ENCODE measurements at regions not wholly inside any gene's neighbourhood (a gene's known extent, or its start where the extent isn't known, plus 50 kb on each side); places are given as distances from the start of the nearest gene placed in this dataset.

DNA sequence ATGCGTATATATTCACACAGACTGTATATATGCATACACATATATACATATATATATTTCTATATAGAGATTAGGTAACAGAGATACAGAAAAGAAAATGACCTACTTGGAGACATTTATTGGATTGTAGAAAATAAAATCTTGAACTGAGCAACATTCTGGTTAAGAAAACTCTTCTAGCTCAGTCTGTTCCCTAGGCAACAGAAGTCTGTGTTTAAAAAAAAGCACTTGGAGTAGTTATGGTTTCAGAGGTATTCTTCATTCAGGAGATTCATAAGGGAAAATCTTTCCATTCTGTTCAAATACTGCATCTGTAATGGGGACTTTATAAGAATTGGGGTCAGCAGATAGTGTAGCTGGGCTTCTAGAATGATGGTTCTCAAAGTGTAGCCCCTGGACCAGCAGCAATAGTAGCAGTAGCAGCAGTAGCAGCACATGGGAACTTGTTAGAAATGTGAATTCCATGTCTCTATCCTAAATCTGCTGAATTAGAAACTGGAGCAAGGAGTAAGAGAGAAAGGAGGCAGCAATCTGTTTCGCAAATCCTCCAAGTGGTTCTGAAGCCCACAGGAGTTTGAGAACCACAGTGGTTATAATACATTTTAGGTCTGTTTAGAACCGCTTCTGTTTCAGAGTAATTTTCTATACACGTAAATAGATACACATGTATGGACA, 112.8 kb upstream of the TMEM108 start:
- H3K27ac Mint-ChIP-seq: no peak overlapping the region
- no peak for DNase-seq
- H3K27me3 Mint-ChIP-seq (ENCODE audit: low read depth, poor library complexity): peaks cover 6% of the 10 kb centered on the region
- H3K36me3 Mint-ChIP-seq (ENCODE audit: low read depth): no peaks in the 10 kb centered on the region
- no peaks in the 10 kb centered on the region for H3K9me3 Mint-ChIP-seq
- H3K4me3 Mint-ChIP-seq: no peak overlapping the region
- TF ChIP-seq, protein P1, sequence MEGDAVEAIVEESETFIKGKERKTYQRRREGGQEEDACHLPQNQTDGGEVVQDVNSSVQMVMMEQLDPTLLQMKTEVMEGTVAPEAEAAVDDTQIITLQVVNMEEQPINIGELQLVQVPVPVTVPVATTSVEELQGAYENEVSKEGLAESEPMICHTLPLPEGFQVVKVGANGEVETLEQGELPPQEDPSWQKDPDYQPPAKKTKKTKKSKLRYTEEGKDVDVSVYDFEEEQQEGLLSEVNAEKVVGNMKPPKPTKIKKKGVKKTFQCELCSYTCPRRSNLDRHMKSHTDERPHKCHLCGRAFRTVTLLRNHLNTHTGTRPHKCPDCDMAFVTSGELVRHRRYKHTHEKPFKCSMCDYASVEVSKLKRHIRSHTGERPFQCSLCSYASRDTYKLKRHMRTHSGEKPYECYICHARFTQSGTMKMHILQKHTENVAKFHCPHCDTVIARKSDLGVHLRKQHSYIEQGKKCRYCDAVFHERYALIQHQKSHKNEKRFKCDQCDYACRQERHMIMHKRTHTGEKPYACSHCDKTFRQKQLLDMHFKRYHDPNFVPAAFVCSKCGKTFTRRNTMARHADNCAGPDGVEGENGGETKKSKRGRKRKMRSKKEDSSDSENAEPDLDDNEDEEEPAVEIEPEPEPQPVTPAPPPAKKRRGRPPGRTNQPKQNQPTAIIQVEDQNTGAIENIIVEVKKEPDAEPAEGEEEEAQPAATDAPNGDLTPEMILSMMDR (IDR thresholded peaks at IDR 0.05): no peak
- H3K4me1 Mint-ChIP-seq: no peaks in the 10 kb centered on the region

DNA sequence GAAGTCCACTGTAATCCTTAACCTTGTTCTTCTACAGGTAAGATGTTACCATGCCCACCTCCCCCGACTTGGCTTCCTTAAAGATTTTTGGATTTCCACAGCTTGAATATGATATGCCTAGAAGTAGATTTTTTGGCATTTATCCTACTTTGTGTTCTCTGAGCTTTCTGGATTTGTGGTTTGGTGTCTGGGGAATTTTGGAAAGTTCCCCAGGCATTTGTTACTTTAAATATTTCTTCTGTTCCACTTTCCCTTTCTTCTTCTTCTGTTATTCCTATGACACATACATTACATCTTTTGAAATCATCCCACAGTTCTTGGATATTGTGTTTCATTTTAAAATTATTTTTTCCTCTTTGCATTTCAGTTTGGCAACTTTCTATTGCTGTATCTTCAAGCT, 122.1 kb upstream of the TMEM108 start:
- TF ChIP-seq, protein P1 (IDR thresholded peaks at IDR 0.05): no peak
- no peak for DNase-seq
- Mint-ChIP-seq H3K27ac (no peak overlapping the region), H3K27me3 (ENCODE audit: low read depth, poor library complexity) (peaks cover 5% of the 10 kb centered on the region), H3K4me1 (peaks cover 7% of the 10 kb centered on the region), H3K9me3 (peaks cover 14% of the 10 kb centered on the region), H3K36me3 (ENCODE audit: low read depth) (no peaks in the 10 kb centered on the region), H3K4me3 (no peak overlapping the region)

DNA sequence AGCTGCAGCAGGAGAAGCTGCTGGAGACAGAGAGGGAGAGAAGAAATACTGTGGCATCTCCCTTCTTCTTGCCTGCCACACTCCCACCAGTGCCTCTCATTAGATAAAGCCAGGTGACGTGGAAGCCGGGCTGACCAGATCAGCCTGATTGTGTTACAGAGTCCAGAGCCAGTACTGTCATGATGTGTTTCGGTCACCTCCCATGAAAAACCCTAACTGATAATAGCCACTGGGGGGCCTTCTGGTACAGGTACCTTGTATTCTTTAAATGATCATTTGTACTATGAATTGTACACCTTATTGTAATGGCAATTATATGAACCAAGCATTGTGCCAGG, 125.8 kb upstream of the TMEM108 start:
- Mint-ChIP-seq H3K36me3 (ENCODE audit: low read depth) (no peaks in the 10 kb centered on the region), H3K4me1 (peaks cover 10% of the 10 kb centered on the region), H3K27ac (no peak overlapping the region), H3K4me3 (no peak overlapping the region), H3K27me3 (ENCODE audit: low read depth, poor library complexity) (peaks cover 3% of the 10 kb centered on the region), H3K9me3 (peaks cover 14% of the 10 kb centered on the region)
- TF ChIP-seq, protein P1 (IDR thresholded peaks at IDR 0.05): no peak
- no peak for DNase-seq

DNA sequence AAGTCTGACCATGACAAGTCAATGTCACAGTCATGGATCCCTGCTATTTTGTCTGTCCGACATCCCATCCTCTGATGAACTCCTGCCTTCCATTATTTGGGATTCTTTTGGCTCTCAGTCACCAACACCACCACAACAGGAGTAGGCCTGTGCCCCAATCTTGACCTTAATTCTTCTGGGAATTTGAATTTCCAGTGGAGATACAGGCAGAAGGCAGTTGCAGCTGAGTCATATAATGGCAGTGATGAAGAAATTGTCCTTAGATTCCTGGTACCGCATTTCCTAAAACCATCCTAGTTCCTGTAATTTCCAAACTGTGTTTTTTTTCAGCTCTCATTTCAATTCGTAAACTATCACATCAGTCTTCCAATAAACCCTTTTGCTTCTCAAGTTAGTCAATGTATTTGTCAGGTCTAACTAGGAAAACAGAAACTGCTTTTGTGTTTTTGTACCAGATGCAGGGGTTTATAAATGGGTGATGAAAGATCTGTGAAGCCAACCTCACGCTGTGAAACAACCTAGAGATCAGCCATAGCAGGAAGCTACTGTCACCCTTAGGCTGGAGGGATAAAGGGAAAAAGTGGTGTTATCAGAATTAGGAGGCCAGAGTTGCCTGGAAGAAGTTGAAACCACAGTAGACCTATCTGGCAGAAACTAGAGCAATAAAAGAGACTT, 126.3 kb upstream of the TMEM108 start:
- no peak for DNase-seq
- Mint-ChIP-seq H3K36me3 (ENCODE audit: low read depth) (no peaks in the 10 kb centered on the region), H3K4me1 (peaks cover 10% of the 10 kb centered on the region)

DNA sequence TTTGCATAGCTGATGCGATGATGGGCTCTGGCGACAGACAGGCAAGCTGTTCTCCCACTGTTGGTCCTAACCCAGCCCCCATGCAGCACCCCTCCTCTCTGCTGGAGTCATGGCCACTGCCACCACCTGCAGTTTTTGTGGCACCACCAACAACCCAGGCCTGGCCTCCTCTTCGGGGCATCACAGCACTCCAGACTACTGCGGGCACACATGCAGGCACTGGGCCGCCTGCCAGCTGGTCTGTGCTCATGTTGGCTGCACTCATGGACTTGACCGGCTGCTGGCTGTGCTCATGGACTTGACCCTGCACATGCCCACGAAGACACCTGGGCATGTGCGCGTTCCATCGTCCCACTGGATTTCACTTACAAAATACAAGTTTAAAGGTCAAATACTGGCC, 130.9 kb upstream of the TMEM108 start:
- Mint-ChIP-seq H3K4me3 (no peak overlapping the region), H3K27ac (no peak overlapping the region), H3K9me3 (no peaks in the 10 kb centered on the region), H3K27me3 (ENCODE audit: low read depth, poor library complexity) (peaks cover 5% of the 10 kb centered on the region), H3K36me3 (ENCODE audit: low read depth) (no peaks in the 10 kb centered on the region), H3K4me1 (peaks cover 10% of the 10 kb centered on the region)
- TF ChIP-seq, protein P1 (IDR thresholded peaks at IDR 0.05): no peak
- no peak for DNase-seq

More for the DNA sequence above, 126.3 kb upstream of the TMEM108 start:
- H3K9me3 Mint-ChIP-seq: peaks cover 14% of the 10 kb centered on the region
- H3K4me3 Mint-ChIP-seq: no peak overlapping the region
- H3K27ac Mint-ChIP-seq: no peak overlapping the region
- peaks cover 3% of the 10 kb centered on the region for H3K27me3 Mint-ChIP-seq (ENCODE audit: low read depth, poor library complexity)
- TF ChIP-seq, protein P1 (IDR thresholded peaks at IDR 0.05): no peak

DNA sequence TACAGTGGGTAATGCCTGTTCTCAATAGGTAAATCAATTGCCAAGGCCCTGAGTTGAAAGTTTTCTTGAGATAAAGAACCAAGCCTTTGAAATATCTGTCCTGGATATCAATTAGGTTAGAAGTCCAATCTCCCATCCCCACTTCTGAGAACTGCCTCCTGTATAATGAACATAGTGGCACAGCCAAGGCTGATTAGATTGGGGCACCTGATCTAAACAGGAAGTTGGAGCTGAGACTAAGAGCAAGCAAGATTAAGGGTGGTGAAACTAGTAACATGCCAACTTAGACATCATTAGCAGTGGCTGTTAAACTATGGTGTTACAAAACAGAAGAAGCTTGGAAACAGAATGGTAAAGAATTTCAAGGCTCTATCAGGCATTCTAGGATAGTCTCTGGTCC, 137.7 kb upstream of the TMEM108 start:
- no peak overlapping the region for H3K4me3 Mint-ChIP-seq
- H3K27ac Mint-ChIP-seq: peak overlapping the region; percentile 40
- no peaks in the 10 kb centered on the region for H3K9me3 Mint-ChIP-seq
- TF ChIP-seq, protein P1 (IDR thresholded peaks at IDR 0.05): no peak
- no peaks in the 10 kb centered on the region for H3K4me1 Mint-ChIP-seq
- H3K36me3 Mint-ChIP-seq (ENCODE audit: low read depth): no peaks in the 10 kb centered on the region
- no peak for DNase-seq
- peaks cover 2% of the 10 kb centered on the region for H3K27me3 Mint-ChIP-seq (ENCODE audit: low read depth, poor library complexity)
